HG02870 (cell line): ENCODE measurements at regions not wholly inside any gene's neighbourhood (a gene's known extent, or its start where the extent isn't known, plus 50 kb on each side); places are given as distances from the start of the nearest gene placed in this dataset.

Source experiments
- ATAC-seq: cut with Tn5 transposase; IDR thresholded peaks from one replicate; pipeline ENCODE4 v1.9.1; 2021; ENCODE audit warnings: mild to moderate bottlenecking, moderate library complexity; ENCODE audit not compliant: unreplicated experiment

- no peak for ATAC-seq
Measured at GRCh38 chr7:130989101-130989795, 255.2 kb upstream of the KLF14 start.

- ATAC-seq = no peak
Measured at GRCh38 chr7:130990178-130990832, 256.3 kb upstream of the KLF14 start.

GRCh38 chr7:130993671-130994365, 259.8 kb upstream of the KLF14 start:
- ATAC-seq = no peak

GRCh38 chr7:130994378-130995115, 260.5 kb upstream of the KLF14 start:
- ATAC-seq = no peak

GRCh38 chr7:130995252-130996081, 261.5 kb upstream of the KLF14 start:
- no peak for ATAC-seq

- ATAC-seq = no peak
Measured at GRCh38 chr7:130996205-130996832, 262.3 kb upstream of the KLF14 start.

- no peak for ATAC-seq
Measured at GRCh38 chr7:130996833-130997231, 262.8 kb upstream of the KLF14 start.

GRCh38 chr7:130998993-130999602, 265.1 kb upstream of the KLF14 start:
- no peak for ATAC-seq

- no peak for ATAC-seq
Measured at GRCh38 chr7:130999926-131000325, 265.9 kb upstream of the KLF14 start.

- no peak for ATAC-seq
Measured at GRCh38 chr7:131000389-131000788, 266.4 kb upstream of the KLF14 start.

- no peak for ATAC-seq
Measured at GRCh38 chr7:131000873-131001272, 266.9 kb upstream of the KLF14 start.

GRCh38 chr7:131002600-131002999, 268.6 kb upstream of the KLF14 start:
- no peak for ATAC-seq

GRCh38 chr7:131003634-131004033, 269.6 kb upstream of the KLF14 start:
- ATAC-seq = no peak

GRCh38 chr7:131004371-131004770, 270.4 kb upstream of the KLF14 start:
- no peak for ATAC-seq

GRCh38 chr7:131007439-131008330, 273.7 kb upstream of the KLF14 start:
- ATAC-seq = no peak

GRCh38 chr7:131008840-131009711, 275.1 kb upstream of the KLF14 start:
- ATAC-seq = peak; percentile 43

- ATAC-seq = no peak
Measured at GRCh38 chr7:131010029-131010716, 276.2 kb upstream of the KLF14 start.
